Erythroblast (primary cell): ENCODE measurements at regions not wholly inside any gene's neighbourhood (a gene's known extent, or its start where the extent isn't known, plus 50 kb on each side); places are given as distances from the start of the nearest gene placed in this dataset.

Experiments
- GATA1 ChIP-seq: IDR thresholded peaks from 2 replicates; pipeline ENCODE4 v1.6.1; 2011; ENCODE audit warnings: low read depth, mild to moderate bottlenecking, control low read depth, low read length, moderate library complexity
- POLR2A ChIP-seq: IDR thresholded peaks from 2 replicates; pipeline ENCODE4 v1.6.1; 2011; ENCODE audit warnings: mild to moderate bottlenecking, low read length

DNA sequence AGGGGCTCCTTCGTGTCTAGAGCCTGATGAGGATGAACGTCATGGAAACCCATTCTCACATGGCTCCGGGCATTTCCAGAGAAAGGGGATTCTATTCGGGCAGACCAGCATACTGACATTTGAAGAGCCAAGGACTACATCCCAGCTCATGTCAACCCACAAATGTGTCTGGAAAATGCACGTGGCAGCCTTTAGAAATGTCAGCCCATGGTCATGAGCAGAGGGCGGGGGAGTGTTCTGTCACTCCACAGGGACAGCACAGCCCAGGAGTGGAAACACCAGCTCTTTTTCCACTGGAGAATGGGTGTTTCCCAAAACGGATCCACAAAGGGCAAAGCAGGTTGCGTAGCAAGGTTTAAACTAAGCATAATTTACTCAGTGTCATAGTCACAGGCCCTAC lies 207.0 kb downstream of the BCOR start:
- no peak for TF ChIP-seq POLR2A
- TF ChIP-seq GATA1 = no peak
